HEK293T (cell line): ENCODE measurements at regions not wholly inside any gene's neighbourhood (a gene's known extent, or its start where the extent isn't known, plus 50 kb on each side); places are given as distances from the start of the nearest gene placed in this dataset.
"Not testable (repeated sequence)": the region's sequence is repeated elsewhere in the genome, so short reads cannot be mapped to it uniquely, and the experiment has no call there.

Experiments used
- CTCF ChIA-PET: fragments of 350-600 bp; formaldehyde crosslinking; extraction: SDS; loops from one replicate; lab custom pipeline; 2021; ENCODE audit warnings: antibody characterized with exemption, inconsistent platforms; lab: Yijun Ruan, JAX
- POLR2A ChIA-PET: fragments of 350-600 bp; formaldehyde crosslinking; extraction: SDS; loops from one replicate; lab custom pipeline; 2020; ENCODE audit warnings: antibody characterized with exemption, inconsistent platforms; lab: Yijun Ruan, JAX
- DNase-seq: peaks from one replicate; pipeline ENCODE4 v3.0.0; 2012; ENCODE audit warnings: mixed read lengths; ENCODE audit errors: extremely low spot score
- ARNT ChIP-seq: fragments of 450-650 bp; IDR thresholded peaks from 2 replicates; pipeline ENCODE4 v1.6.1; 2017; ENCODE audit warnings: mild to moderate bottlenecking
- BHLHE40 ChIP-seq: fragments of 450-650 bp; IDR thresholded peaks from 2 replicates; pipeline ENCODE4 v1.6.1; 2016; ENCODE audit warnings: mild to moderate bottlenecking, moderate library complexity, borderline replicate concordance
- CTBP1 ChIP-seq: fragments of 450-650 bp; IDR thresholded peaks from 2 replicates; pipeline ENCODE4 v1.6.1; 2016; ENCODE audit warnings: borderline replicate concordance
- ELF4 ChIP-seq: fragments of 450-650 bp; IDR thresholded peaks from 2 replicates; pipeline ENCODE4 v1.6.1; 2017; ENCODE audit warnings: antibody characterized with exemption
- FOXA1 ChIP-seq: fragments of 450-650 bp; IDR thresholded peaks from 2 replicates; pipeline ENCODE4 v1.6.1; 2016; ENCODE audit warnings: mild to moderate bottlenecking
- FOXK2 ChIP-seq: fragments of 450-650 bp; IDR thresholded peaks from 2 replicates; pipeline ENCODE4 v1.6.1; 2016; ENCODE audit warnings: mild to moderate bottlenecking
- FOXM1 ChIP-seq: fragments of 450-650 bp; IDR thresholded peaks from 2 replicates; pipeline ENCODE4 v1.6.1; 2017; ENCODE audit warnings: mild to moderate bottlenecking, borderline replicate concordance
- HDGF ChIP-seq: fragments of 450-650 bp; IDR thresholded peaks from 2 replicates; pipeline ENCODE4 v1.6.1; 2017; ENCODE audit warnings: antibody characterized with exemption, borderline replicate concordance
- L3MBTL2 ChIP-seq: fragments of 450-650 bp; conservative IDR thresholded peaks from 2 replicates; pipeline ENCODE4 v1.6.1; 2016; ENCODE audit warnings: mild to moderate bottlenecking
- LEF1 ChIP-seq: fragments of 450-650 bp; IDR thresholded peaks from 2 replicates; pipeline ENCODE4 v1.6.1; 2017; ENCODE audit warnings: mild to moderate bottlenecking, borderline replicate concordance
- NFRKB ChIP-seq: fragments of 450-650 bp; IDR thresholded peaks from 2 replicates; pipeline ENCODE4 v1.6.1; 2016; ENCODE audit warnings: mild to moderate bottlenecking, moderate library complexity
- PKNOX1 ChIP-seq: fragments of 450-650 bp; IDR thresholded peaks from 2 replicates; pipeline ENCODE4 v1.6.1; 2016
- SP1 ChIP-seq: fragments of 450-650 bp; IDR thresholded peaks from 2 replicates; pipeline ENCODE4 v1.6.1; 2017
- SUZ12 ChIP-seq: fragments of 450-650 bp; IDR thresholded peaks from 2 replicates; pipeline ENCODE4 v1.6.1; 2016; ENCODE audit warnings: mild to moderate bottlenecking
- TARDBP ChIP-seq: fragments of 450-650 bp; IDR thresholded peaks from 2 replicates; pipeline ENCODE4 v1.6.1; 2016
- ZNF384 ChIP-seq: fragments of 450-650 bp; IDR thresholded peaks from 2 replicates; pipeline ENCODE4 v1.6.1; 2016

- DNase-seq, POLR2A ChIA-PET, CTCF ChIA-PET: not testable (repeated sequence)
These were observed 80.3 kb downstream of the ANXA5 start for GRCh38 chr4:121616449-121616848.

- no peak for TF ChIP-seq SP1
- no peak for TF ChIP-seq HDGF
- TF ChIP-seq FOXM1 = no peak
- no peak for TF ChIP-seq ELF4
- no peak for TF ChIP-seq CTBP1
- no peak for TF ChIP-seq SUZ12
- TF ChIP-seq FOXK2 = no peak
- no peak for TF ChIP-seq LEF1
- TF ChIP-seq L3MBTL2 = no peak
- TF ChIP-seq BHLHE40 = no peak
- CTCF ChIA-PET = no interaction called here
- POLR2A ChIA-PET = no interaction called here
- DNase-seq = no peak
These were observed 82.7 kb downstream of the ANXA5 start for GRCh38 chr4:121614101-121614500.

GRCh38 chr4:121599049-121599448, 97.7 kb downstream of the ANXA5 start:
- ChIA-PET POLR2A (no interaction called here), CTCF (no interaction called here)

GRCh38 chr4:121597346-121597934, 99.3 kb downstream of the ANXA5 start:
- ChIA-PET CTCF (no interaction called here), POLR2A (no interaction called here)
- no peak for DNase-seq
- TF ChIP-seq NFRKB (no peak), ARNT (no peak), LEF1 (no peak), SP1 (no peak), HDGF (no peak), BHLHE40 (no peak), SUZ12 (no peak), CTBP1 (no peak), FOXK2 (no peak), ELF4 (no peak), FOXM1 (no peak), PKNOX1 (no peak), TARDBP (no peak), ZNF384 (no peak), FOXA1 (no peak)

More at GRCh38 chr4:121599049-121599448, 97.7 kb downstream of the ANXA5 start:
- DNase-seq = no peak
- TF ChIP-seq SUZ12 (no peak), FOXK2 (no peak), NFRKB (no peak), FOXM1 (no peak), CTBP1 (no peak), ARNT (no peak), L3MBTL2 (no peak), FOXA1 (no peak), SP1 (no peak), HDGF (no peak), ZNF384 (no peak), LEF1 (no peak), TARDBP (no peak), PKNOX1 (no peak), BHLHE40 (no peak), ELF4 (no peak)

GRCh38 chr4:121594796-121595526, 101.8 kb downstream of the ANXA5 start:
- POLR2A ChIA-PET = no interaction called here

GRCh38 chr4:121593760-121594159, 103.0 kb downstream of the ANXA5 start:
- no peak for DNase-seq
- no peak for TF ChIP-seq CTBP1
- TF ChIP-seq BHLHE40 = no peak
- TF ChIP-seq PKNOX1 = no peak
- no peak for TF ChIP-seq FOXA1
- TF ChIP-seq FOXK2 = no peak
- TF ChIP-seq HDGF = no peak
- TF ChIP-seq LEF1 = no peak
- TF ChIP-seq ARNT = no peak
- TF ChIP-seq SUZ12 = no peak
- TF ChIP-seq NFRKB = no peak
- no peak for TF ChIP-seq ZNF384
- TF ChIP-seq SP1 = no peak
- TF ChIP-seq L3MBTL2 = no peak
- TF ChIP-seq TARDBP = no peak
- no peak for TF ChIP-seq FOXM1
- no peak for TF ChIP-seq ELF4
- ChIA-PET POLR2A (no interaction called here), CTCF (no interaction called here)

More at GRCh38 chr4:121594796-121595526, 101.8 kb downstream of the ANXA5 start:
- no peak for DNase-seq
- CTCF ChIA-PET = no interaction called here
- no peak for TF ChIP-seq LEF1
- TF ChIP-seq FOXM1 = no peak
- no peak for TF ChIP-seq CTBP1
- no peak for TF ChIP-seq TARDBP
- TF ChIP-seq SP1 = no peak
- TF ChIP-seq HDGF = no peak
- TF ChIP-seq BHLHE40 = no peak
- no peak for TF ChIP-seq ARNT
- no peak for TF ChIP-seq NFRKB
- no peak for TF ChIP-seq ELF4
- no peak for TF ChIP-seq FOXA1
- TF ChIP-seq FOXK2 = no peak

- POLR2A ChIA-PET, DNase-seq, CTCF ChIA-PET: not testable (repeated sequence)
These were observed 104.5 kb downstream of the ANXA5 start for GRCh38 chr4:121592257-121592656.
